ENCODE measurements at regions not wholly inside any gene's neighbourhood (a gene's known extent, or its start where the extent isn't known, plus 50 kb on each side); places are given as distances from the start of the nearest gene placed in this dataset.

DNA sequence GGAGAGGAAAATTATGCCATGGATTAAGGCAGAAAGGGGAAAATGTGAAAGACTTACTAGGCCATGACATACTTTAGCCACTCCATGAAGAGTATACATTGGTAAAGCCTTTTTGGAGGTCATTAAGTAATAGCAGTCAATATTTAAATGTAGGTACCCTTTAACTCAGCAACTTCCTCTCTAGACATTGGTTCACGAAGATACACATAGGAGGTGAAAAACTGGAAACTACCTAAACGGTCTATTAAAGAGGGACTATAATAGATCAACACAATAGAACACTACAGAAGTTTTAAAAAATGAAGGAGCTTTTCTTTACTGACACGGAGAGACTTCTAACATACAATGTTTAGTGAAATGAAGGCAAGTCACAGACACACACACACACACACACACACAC lies 68.2 kb upstream of the BMAL1 start:
- TF ChIP-seq, protein P1, sequence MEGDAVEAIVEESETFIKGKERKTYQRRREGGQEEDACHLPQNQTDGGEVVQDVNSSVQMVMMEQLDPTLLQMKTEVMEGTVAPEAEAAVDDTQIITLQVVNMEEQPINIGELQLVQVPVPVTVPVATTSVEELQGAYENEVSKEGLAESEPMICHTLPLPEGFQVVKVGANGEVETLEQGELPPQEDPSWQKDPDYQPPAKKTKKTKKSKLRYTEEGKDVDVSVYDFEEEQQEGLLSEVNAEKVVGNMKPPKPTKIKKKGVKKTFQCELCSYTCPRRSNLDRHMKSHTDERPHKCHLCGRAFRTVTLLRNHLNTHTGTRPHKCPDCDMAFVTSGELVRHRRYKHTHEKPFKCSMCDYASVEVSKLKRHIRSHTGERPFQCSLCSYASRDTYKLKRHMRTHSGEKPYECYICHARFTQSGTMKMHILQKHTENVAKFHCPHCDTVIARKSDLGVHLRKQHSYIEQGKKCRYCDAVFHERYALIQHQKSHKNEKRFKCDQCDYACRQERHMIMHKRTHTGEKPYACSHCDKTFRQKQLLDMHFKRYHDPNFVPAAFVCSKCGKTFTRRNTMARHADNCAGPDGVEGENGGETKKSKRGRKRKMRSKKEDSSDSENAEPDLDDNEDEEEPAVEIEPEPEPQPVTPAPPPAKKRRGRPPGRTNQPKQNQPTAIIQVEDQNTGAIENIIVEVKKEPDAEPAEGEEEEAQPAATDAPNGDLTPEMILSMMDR (IDR thresholded peaks at IDR 0.05): no peak
- no peak for TF ChIP-seq POLR2AphosphoS5 (IDR thresholded peaks at IDR 0.05)
